HUES6 (cell line): ENCODE measurements at regions not wholly inside any gene's neighbourhood (a gene's known extent, or its start where the extent isn't known, plus 50 kb on each side); places are given as distances from the start of the nearest gene placed in this dataset.

Experiments
- H3K27ac ChIP-seq: 2 replicates; pipeline ENCODE4 v1.7.0; 2013; ENCODE audit warnings: low read depth, mild to moderate bottlenecking, low read length, inconsistent platforms
- H3K27me3 ChIP-seq: 2 replicates; pipeline ENCODE4 v1.6.1; 2013; ENCODE audit warnings: low read length; ENCODE audit not compliant: control insufficient read depth, insufficient read depth
- H3K36me3 ChIP-seq: 2 replicates; pipeline ENCODE4 v1.6.1; 2013; ENCODE audit warnings: low read length; ENCODE audit not compliant: control insufficient read depth, insufficient read depth
- H3K4me1 ChIP-seq: 2 replicates; pipeline ENCODE4 v1.6.1; 2013; ENCODE audit warnings: low read length; ENCODE audit not compliant: control insufficient read depth, insufficient read depth
- H3K4me3 ChIP-seq: 2 replicates; pipeline ENCODE4 v1.5.1; 2013; ENCODE audit warnings: low read depth, low read length
- H3K9ac ChIP-seq: one replicate; pipeline ENCODE4 v1.6.1; 2013; ENCODE audit warnings: mild to moderate bottlenecking, low read length
- H3K9me3 ChIP-seq: 2 replicates; pipeline ENCODE4 v1.6.1; 2013; ENCODE audit warnings: low read depth, low read length; ENCODE audit not compliant: control insufficient read depth, insufficient read depth

- no peaks in the 10 kb centered on the region for H3K4me1 ChIP-seq
- H3K27me3 ChIP-seq, result no peaks in the 10 kb centered on the region
- no peaks in the 10 kb centered on the region for H3K9me3 ChIP-seq
- H3K27ac ChIP-seq, result no peak overlapping the region
- no peak overlapping the region for H3K4me3 ChIP-seq
- no peak overlapping the region for H3K9ac ChIP-seq
- no peaks in the 10 kb centered on the region for H3K36me3 ChIP-seq
These were observed 191.5 kb downstream of the ZBBX start for GRCh38 chr3:167188592-167188991.

GRCh38 chr3:167187221-167187620 is 192.9 kb downstream of the ZBBX start:
- Histone ChIP-seq H3K36me3 (no peaks in the 10 kb centered on the region), H3K27me3 (no peaks in the 10 kb centered on the region), H3K27ac (no peak overlapping the region), H3K4me3 (no peak overlapping the region), H3K9me3 (no peaks in the 10 kb centered on the region), H3K4me1 (no peaks in the 10 kb centered on the region), H3K9ac (no peak overlapping the region)

- Histone ChIP-seq H3K9me3 (no peaks in the 10 kb centered on the region), H3K9ac (no peak overlapping the region), H3K36me3 (no peaks in the 10 kb centered on the region), H3K4me1 (no peaks in the 10 kb centered on the region), H3K27me3 (no peaks in the 10 kb centered on the region), H3K27ac (no peak overlapping the region), H3K4me3 (no peak overlapping the region)
These were observed 195.6 kb downstream of the ZBBX start for GRCh38 chr3:167184511-167184910.

- peaks cover 12% of the 10 kb centered on the region for H3K9me3 ChIP-seq
- no peaks in the 10 kb centered on the region for H3K27me3 ChIP-seq
- H3K27ac ChIP-seq, result no peak overlapping the region
- H3K4me3 ChIP-seq, result no peak overlapping the region
- no peaks in the 10 kb centered on the region for H3K36me3 ChIP-seq
- peaks cover 5% of the 10 kb centered on the region; the same call in 1 of the 2 replicates for H3K4me1 ChIP-seq
- no peak overlapping the region for H3K9ac ChIP-seq
These were observed 207.7 kb downstream of the ZBBX start for GRCh38 chr3:167172377-167172776.

GRCh38 chr3:167167491-167167890 is 212.6 kb downstream of the ZBBX start:
- Histone ChIP-seq H3K27ac (no peak overlapping the region), H3K4me3 (no peak overlapping the region), H3K4me1 (peaks cover 29% of the 10 kb centered on the region), H3K36me3 (no peaks in the 10 kb centered on the region), H3K27me3 (no peaks in the 10 kb centered on the region), H3K9ac (no peak overlapping the region), H3K9me3 (no peaks in the 10 kb centered on the region)

GRCh38 chr3:167166594-167167253 is 213.4 kb downstream of the ZBBX start:
- H3K36me3 ChIP-seq, result no peaks in the 10 kb centered on the region
- H3K4me1 ChIP-seq, result peaks cover 29% of the 10 kb centered on the region
- no peak overlapping the region for H3K27ac ChIP-seq
- no peak overlapping the region for H3K4me3 ChIP-seq
- H3K27me3 ChIP-seq, result no peaks in the 10 kb centered on the region
- no peaks in the 10 kb centered on the region for H3K9me3 ChIP-seq
- no peak overlapping the region for H3K9ac ChIP-seq

- H3K36me3 ChIP-seq, result no peaks in the 10 kb centered on the region
- no peak overlapping the region for H3K4me3 ChIP-seq
- H3K9ac ChIP-seq, result no peak overlapping the region
- no peaks in the 10 kb centered on the region for H3K9me3 ChIP-seq
- H3K4me1 ChIP-seq, result peaks cover 29% of the 10 kb centered on the region
- no peaks in the 10 kb centered on the region for H3K27me3 ChIP-seq
- no peak overlapping the region for H3K27ac ChIP-seq
These were observed 214.1 kb downstream of the ZBBX start for GRCh38 chr3:167166012-167166411.

GRCh38 chr3:167163580-167163979 is 216.5 kb downstream of the ZBBX start:
- Histone ChIP-seq H3K4me1 (peaks cover 29% of the 10 kb centered on the region), H3K36me3 (no peaks in the 10 kb centered on the region), H3K9me3 (no peaks in the 10 kb centered on the region), H3K9ac (no peak overlapping the region), H3K27ac (no peak overlapping the region), H3K4me3 (no peak overlapping the region), H3K27me3 (no peaks in the 10 kb centered on the region)

GRCh38 chr3:167162083-167162482 is 218.0 kb downstream of the ZBBX start:
- Histone ChIP-seq H3K9me3 (0 out of 2 replicates have a peak, but pooled peaks cover 2% of the 10 kb centered on the region), H3K4me3 (no peak overlapping the region), H3K4me1 (peaks cover 21% of the 10 kb centered on the region), H3K36me3 (no peaks in the 10 kb centered on the region), H3K27ac (no peak overlapping the region), H3K9ac (no peak overlapping the region), H3K27me3 (no peaks in the 10 kb centered on the region)

GRCh38 chr3:167160781-167161180 is 219.3 kb downstream of the ZBBX start:
- Histone ChIP-seq H3K9me3 (peaks cover 12% of the 10 kb centered on the region), H3K4me1 (peaks cover 9% of the 10 kb centered on the region; the same call in 1 of the 2 replicates), H3K9ac (no peak overlapping the region), H3K27me3 (no peaks in the 10 kb centered on the region), H3K4me3 (no peak overlapping the region), H3K27ac (no peak overlapping the region), H3K36me3 (no peaks in the 10 kb centered on the region)

- Histone ChIP-seq H3K9me3 (peaks cover 13% of the 10 kb centered on the region), H3K27me3 (no peaks in the 10 kb centered on the region), H3K9ac (no peak overlapping the region), H3K4me1 (no peaks in the 10 kb centered on the region), H3K36me3 (no peaks in the 10 kb centered on the region), H3K4me3 (no peak overlapping the region), H3K27ac (no peak overlapping the region)
These were observed 228.5 kb downstream of the ZBBX start for GRCh38 chr3:167151636-167152035.
